Lower leg skin (tissue), 4 donors: ENCODE measurements at regions not wholly inside any gene's neighbourhood (a gene's known extent, or its start where the extent isn't known, plus 50 kb on each side); places are given as distances from the start of the nearest gene placed in this dataset.

ENCODE experiments used
- DNase-seq, 2 donors: peaks; one replicate each; pipeline ENCODE4 v3.0.0-alpha.2; 2019; ENCODE audit warnings: low spot score in 2 of 2
- H3K4me3 ChIP-seq: fragments of 200-600 bp; sonication (generic); 2 replicates; pipeline ENCODE4 v1.5.1; 2017; ENCODE audit warnings: mild to moderate bottlenecking, low read depth; ENCODE audit not compliant: poor library complexity, severe bottlenecking
- CTCF ChIP-seq, 3 donors: fragments of 450-650 bp; IDR thresholded peaks; one replicate each; pipeline ENCODE4 v1.5.1; 2016; ENCODE audit warnings: antibody characterized with exemption in 3 of 3, mild to moderate bottlenecking in 3 of 3, moderate library complexity in 2 of 3
- POLR2A ChIP-seq, 2 donors: fragments of 450-650 bp; IDR thresholded peaks; one replicate each; pipeline ENCODE4 v1.6.1; 2016 to 2017; ENCODE audit warnings: antibody characterized with exemption in 2 of 2, mild to moderate bottlenecking in 1 of 2, moderate library complexity in 1 of 2
- WGBS, 2 donors: methylation state at CpG; one replicate each; pipeline ENCODE4 v1.1.5; 2018; 5-methylcytosine and 5-hydroxymethylcytosine counted together
- intact Hi-C: fragments of 100-400 bp; cut with DNase I; formaldehyde crosslinking; loops from one replicate; pipeline ENCODE4 v1.15.0; 2023; ENCODE audit warnings: low total_unique reads

- WGBS, 2 donors = 93 to 94% methylated on average over 3 of the region's 3 CpGs
- intact Hi-C loops = no loop called here
- H3K4me3 ChIP-seq = no peak overlapping the region
- no peak for DNase-seq
- TF ChIP-seq POLR2A (IDR thresholded peaks at IDR 0.05) (no peak), CTCF (IDR thresholded peaks at IDR 0.05) (no peak)
These were observed 158.7 kb downstream of the TFAP2A start for GRCh38 chr6:10256113-10256690.

- TF ChIP-seq POLR2A (IDR thresholded peaks at IDR 0.05) (no peak), CTCF (IDR thresholded peaks at IDR 0.05) (no peak)
- no peak overlapping the region for H3K4me3 ChIP-seq
- intact Hi-C loops = no loop called here
- no peak for DNase-seq
- WGBS, 2 donors = 64 to 66% methylated on average over 4 of the region's 4 CpGs
These were observed 164.1 kb downstream of the TFAP2A start for GRCh38 chr6:10250655-10251220.

GRCh38 chr6:10248378-10248843 is 166.5 kb downstream of the TFAP2A start:
- WGBS, 2 donors = 39 to 42% methylated on average over 7 of the region's 7 CpGs
- DNase-seq = no peak
- TF ChIP-seq POLR2A (IDR thresholded peaks at IDR 0.05) (no peak), CTCF (IDR thresholded peaks at IDR 0.05) (no peak)
- no peak overlapping the region for H3K4me3 ChIP-seq
- intact Hi-C loops = no loop called here

- WGBS, 2 donors = 62 to 69% methylated on average over 10 of the region's 10 CpGs
- intact Hi-C loops = no loop called here
- no peak for DNase-seq
- H3K4me3 ChIP-seq = no peak overlapping the region
- TF ChIP-seq CTCF (IDR thresholded peaks at IDR 0.05) (no peak), POLR2A (IDR thresholded peaks at IDR 0.05) (no peak)
These were observed 177.4 kb downstream of the TFAP2A start for GRCh38 chr6:10237298-10238038.

- intact Hi-C loops = no loop called here
- TF ChIP-seq POLR2A (IDR thresholded peaks at IDR 0.05) (no peak), CTCF (IDR thresholded peaks at IDR 0.05) (no peak)
- WGBS, 2 donors = 39 to 43% methylated on average over 4 of the region's 4 CpGs
These were observed 179.5 kb downstream of the TFAP2A start for GRCh38 chr6:10235344-10235743.

More at GRCh38 chr6:10235344-10235743, 179.5 kb downstream of the TFAP2A start:
- DNase-seq = no peak
- no peak overlapping the region for H3K4me3 ChIP-seq
